ENCODE measurements at regions not wholly inside any gene's neighbourhood (a gene's known extent, or its start where the extent isn't known, plus 50 kb on each side); places are given as distances from the start of the nearest gene placed in this dataset.

DNA sequence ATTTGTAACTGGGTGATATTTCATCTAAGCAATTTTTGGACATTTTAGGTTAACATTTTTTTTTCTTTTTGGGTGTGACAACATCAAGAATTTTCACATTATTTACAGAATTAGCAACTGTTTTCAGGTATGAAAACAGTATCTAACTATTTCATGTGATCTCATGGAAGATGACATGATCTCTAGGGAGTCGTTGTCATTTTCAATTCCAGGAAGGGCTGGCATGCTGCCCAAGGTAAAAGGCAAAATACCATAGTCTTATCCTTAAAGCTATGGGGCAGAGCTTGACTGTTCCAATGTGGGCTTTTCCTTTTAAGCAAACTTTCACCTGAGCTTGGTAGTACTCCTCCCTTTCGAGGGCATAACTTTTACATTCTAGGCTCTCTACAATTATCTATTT, 443.7 kb downstream of the DSEL start:
- Histone ChIP-seq H3K4me1 (no peaks in the 10 kb centered on the region), H3K36me3 (ENCODE audit: insufficient read depth in 1 of 2, low read depth in 1 of 2) (no peaks in the 10 kb centered on the region), H3K27ac (no peak overlapping the region), H3K9me3 (no peaks in the 10 kb centered on the region), H3K4me3 (no peak overlapping the region), H3K27me3 (ENCODE audit: insufficient read depth in 3 of 3, low read length in 2 of 3) (peaks cover 0 to 2% (median 0%) of the 10 kb centered on the region in 3 donors)
- ATAC-seq (no peak), DNase-seq (no peak)
- TF ChIP-seq, protein P1, sequence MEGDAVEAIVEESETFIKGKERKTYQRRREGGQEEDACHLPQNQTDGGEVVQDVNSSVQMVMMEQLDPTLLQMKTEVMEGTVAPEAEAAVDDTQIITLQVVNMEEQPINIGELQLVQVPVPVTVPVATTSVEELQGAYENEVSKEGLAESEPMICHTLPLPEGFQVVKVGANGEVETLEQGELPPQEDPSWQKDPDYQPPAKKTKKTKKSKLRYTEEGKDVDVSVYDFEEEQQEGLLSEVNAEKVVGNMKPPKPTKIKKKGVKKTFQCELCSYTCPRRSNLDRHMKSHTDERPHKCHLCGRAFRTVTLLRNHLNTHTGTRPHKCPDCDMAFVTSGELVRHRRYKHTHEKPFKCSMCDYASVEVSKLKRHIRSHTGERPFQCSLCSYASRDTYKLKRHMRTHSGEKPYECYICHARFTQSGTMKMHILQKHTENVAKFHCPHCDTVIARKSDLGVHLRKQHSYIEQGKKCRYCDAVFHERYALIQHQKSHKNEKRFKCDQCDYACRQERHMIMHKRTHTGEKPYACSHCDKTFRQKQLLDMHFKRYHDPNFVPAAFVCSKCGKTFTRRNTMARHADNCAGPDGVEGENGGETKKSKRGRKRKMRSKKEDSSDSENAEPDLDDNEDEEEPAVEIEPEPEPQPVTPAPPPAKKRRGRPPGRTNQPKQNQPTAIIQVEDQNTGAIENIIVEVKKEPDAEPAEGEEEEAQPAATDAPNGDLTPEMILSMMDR (IDR thresholded peaks at IDR 0.05), result no peak
- intact Hi-C loops (cut with DNase I), result no loop called here
- 44 to 52% (median 48%) methylated on average over 2 of the region's 2 CpGs for WGBS, 3 donors

DNA sequence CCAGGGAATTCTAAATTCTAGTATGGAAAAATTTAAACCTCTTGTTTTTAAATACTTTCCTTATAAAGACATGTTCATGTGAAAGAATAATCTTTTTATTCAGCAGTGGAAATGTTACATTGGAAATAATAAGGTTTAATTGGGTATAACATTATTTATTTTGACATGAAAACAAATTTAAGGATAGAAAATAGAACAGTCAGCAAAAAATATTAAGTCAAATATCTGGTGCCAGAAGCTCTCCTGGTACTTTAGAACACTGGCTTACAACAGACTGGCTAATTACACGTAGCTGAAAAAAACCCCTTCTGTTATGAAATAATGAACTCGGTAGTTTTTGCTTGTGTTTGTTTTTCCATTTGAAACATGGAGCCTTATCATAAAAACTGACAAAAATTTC, 447.9 kb downstream of the DSEL start:
- Histone ChIP-seq H3K27ac (no peak overlapping the region), H3K27me3 (ENCODE audit: insufficient read depth in 3 of 3, low read length in 2 of 3) (no peaks in the 10 kb centered on the region), H3K9me3 (no peaks in the 10 kb centered on the region), H3K4me3 (no peak overlapping the region), H3K4me1 (no peaks in the 10 kb centered on the region), H3K36me3 (ENCODE audit: insufficient read depth in 1 of 2, low read depth in 1 of 2) (no peaks in the 10 kb centered on the region)
- intact Hi-C loops (cut with DNase I), result no loop called here
- DNase-seq, result no peak
- no peak for ATAC-seq
- TF ChIP-seq, protein P1 (IDR thresholded peaks at IDR 0.05), result no peak
- WGBS, 3 donors, result 76 to 85% (median 78%) methylated on average over 2 of the region's 2 CpGs

GRCh38 chr18:67047334-67047733, 443.4 kb upstream of the CDH19 start:
- no peak for ATAC-seq
- H3K27ac ChIP-seq, result no peak overlapping the region
- TF ChIP-seq, protein P1 (IDR thresholded peaks at IDR 0.05), result no peak
- no peak for DNase-seq
- no peaks in the 10 kb centered on the region for H3K27me3 ChIP-seq (ENCODE audit: insufficient read depth in 3 of 3, low read length in 2 of 3)
- no peaks in the 10 kb centered on the region for H3K4me1 ChIP-seq
- H3K36me3 ChIP-seq (ENCODE audit: insufficient read depth in 1 of 2, low read depth in 1 of 2), result no peaks in the 10 kb centered on the region
- H3K9me3 ChIP-seq, result no peaks in the 10 kb centered on the region
- intact Hi-C loops (cut with DNase I), result no loop called here
- no peak overlapping the region for H3K4me3 ChIP-seq
- WGBS, 3 donors, result 82 to 89% (median 82%) methylated on average over 6 of the region's 6 CpGs

GRCh38 chr18:67043276-67043675, 439.4 kb upstream of the CDH19 start:
- ATAC-seq, result no peak
- intact Hi-C loops (cut with DNase I), result no loop called here
- TF ChIP-seq, protein P1 (IDR thresholded peaks at IDR 0.05), result no peak
- DNase-seq, result no peak
- Histone ChIP-seq H3K4me1 (no peaks in the 10 kb centered on the region), H3K36me3 (ENCODE audit: insufficient read depth in 1 of 2, low read depth in 1 of 2) (no peaks in the 10 kb centered on the region), H3K4me3 (no peak overlapping the region), H3K27ac (no peak overlapping the region), H3K27me3 (ENCODE audit: insufficient read depth in 3 of 3, low read length in 2 of 3) (no peaks in the 10 kb centered on the region), H3K9me3 (no peaks in the 10 kb centered on the region)
- whole genome bisulfite sequencing, 3 donors, result 90 to 96% (median 93%) methylated on average over 11 of the region's 11 CpGs

GRCh38 chr18:67041334-67041733, 437.4 kb upstream of the CDH19 start:
- 68% methylated on average over 2 of the region's 2 CpGs for WGBS, 3 donors
- Histone ChIP-seq H3K27me3 (ENCODE audit: insufficient read depth in 3 of 3, low read length in 2 of 3) (no peaks in the 10 kb centered on the region), H3K36me3 (ENCODE audit: insufficient read depth in 1 of 2, low read depth in 1 of 2) (no peaks in the 10 kb centered on the region), H3K4me3 (no peak overlapping the region), H3K9me3 (no peaks in the 10 kb centered on the region), H3K27ac (no peak overlapping the region), H3K4me1 (no peaks in the 10 kb centered on the region)
- intact Hi-C loops (cut with DNase I), result no loop called here
- TF ChIP-seq, protein P1 (IDR thresholded peaks at IDR 0.05), result no peak
- ATAC-seq (no peak), DNase-seq (no peak)
